ENCODE measurements at regions not wholly inside any gene's neighbourhood (a gene's known extent, or its start where the extent isn't known, plus 50 kb on each side); places are given as distances from the start of the nearest gene placed in this dataset.
A peak's percentile ranks its signal among the peaks of the same experiment; 100 is the strongest.
"Not testable (repeated sequence)": the region's sequence is repeated elsewhere in the genome, so short reads cannot be mapped to it uniquely, and the experiment has no call there.

DNA sequence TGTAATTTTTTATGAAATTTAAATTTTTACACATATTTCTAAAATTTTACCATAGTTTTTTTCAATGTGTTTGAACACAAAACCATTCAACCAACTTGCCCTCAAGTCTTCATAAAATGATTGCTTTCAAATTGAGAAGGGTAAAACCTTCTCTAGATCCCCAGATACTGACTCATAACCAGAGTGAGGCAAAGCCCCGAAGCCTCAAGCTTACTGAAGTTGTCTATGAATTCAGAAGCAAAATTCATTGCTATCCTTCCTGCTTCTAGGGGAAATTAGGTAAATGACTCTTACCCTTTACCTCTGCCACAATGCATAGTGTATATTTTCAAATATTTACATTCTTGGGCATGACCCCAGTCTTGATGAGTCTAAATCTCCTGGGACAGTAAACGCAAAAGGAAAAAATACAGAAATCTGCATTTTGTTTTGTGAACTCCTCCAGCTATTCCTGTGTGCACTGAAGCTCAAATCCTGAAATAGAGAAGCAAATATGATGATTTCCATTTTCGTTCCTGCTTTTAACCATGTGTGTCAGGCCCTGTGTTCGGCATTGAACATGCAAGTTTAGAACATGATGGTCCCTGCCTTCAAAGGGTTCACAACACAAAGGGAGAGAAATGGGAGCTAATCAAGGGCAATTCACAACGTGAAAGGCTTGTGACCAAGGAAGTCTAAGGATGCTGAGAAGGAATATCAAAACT, 246.3 kb downstream of the SUCLG1 start:
- no peak for DNase-seq

DNA sequence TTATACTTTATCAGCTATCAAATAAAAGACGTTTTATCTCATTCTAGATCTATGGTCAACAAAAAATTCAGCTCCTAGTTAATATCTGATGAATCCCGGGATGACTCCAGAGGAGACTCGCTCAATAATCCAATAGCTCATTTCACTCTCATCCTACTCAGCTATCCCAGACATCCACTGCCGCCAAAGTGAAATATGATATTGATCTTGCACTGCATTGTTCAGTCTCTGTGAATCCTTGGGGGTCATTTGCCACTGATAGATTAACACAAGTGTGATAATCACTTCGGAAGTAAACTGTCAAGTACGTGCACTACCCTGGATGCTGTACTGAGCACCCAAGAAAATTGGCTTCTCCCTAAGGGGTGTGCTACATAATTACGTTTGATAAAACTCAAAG, 249.1 kb downstream of the SUCLG1 start:
- DNase-seq, result no peak

DNA sequence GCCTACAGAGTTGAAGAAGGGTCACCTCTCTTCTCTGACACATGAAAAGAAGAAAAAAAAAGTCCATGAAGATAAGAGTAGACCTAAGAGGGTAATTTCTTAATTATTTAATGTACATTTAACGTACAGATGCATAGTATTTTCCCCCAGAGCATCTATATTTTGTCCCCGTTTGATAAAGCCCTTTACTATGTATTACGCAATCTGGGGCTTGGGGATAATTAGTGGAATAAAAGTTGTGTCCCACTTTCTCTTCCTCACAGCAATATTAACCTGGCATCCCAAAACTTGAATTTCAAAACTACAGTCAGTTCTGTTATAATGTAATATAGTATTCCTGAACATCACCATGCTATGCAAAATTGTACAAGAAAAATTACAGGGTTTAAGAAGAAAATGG, 254.1 kb downstream of the SUCLG1 start:
- no peak for DNase-seq

DNA sequence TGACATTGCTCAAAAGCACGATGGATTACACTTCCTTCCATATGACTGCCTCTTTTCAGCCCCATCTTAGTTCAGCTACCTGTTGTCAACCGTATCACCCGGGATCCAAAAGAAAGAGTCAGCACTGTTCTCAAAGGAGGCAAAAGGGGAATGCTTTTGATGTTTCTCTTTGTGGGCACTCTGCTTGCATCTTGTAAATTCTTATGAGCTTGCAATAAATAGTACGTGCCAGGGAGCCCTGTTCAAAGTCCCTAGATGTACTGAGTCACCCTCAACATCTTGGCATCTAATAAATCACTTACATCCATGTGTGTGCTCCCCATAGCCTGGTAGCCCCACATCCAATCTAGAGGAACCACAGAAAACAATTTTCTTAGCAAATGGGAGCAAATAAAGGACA, 256.9 kb downstream of the SUCLG1 start:
- DNase-seq, result no peak

DNA sequence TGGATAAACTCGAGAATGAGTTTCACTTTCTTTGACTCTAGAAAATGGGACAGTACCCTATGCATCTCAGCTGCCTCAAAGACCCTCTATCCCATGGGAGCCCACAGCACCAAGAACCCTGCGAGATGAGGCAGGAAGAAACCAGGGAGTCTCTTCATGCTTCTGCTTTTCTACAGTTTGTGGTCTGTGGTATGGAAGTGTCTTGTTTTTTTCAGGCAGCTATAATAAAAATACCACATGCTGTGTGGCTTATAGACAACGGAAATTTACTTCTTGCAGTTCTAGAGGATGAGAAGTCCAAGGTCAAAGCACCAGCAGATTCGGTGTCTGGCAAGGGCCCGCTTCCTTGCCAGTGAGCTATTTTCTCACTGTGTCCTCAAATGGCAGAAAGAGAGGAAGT, 257.9 kb downstream of the SUCLG1 start:
- no peak for DNase-seq

DNA sequence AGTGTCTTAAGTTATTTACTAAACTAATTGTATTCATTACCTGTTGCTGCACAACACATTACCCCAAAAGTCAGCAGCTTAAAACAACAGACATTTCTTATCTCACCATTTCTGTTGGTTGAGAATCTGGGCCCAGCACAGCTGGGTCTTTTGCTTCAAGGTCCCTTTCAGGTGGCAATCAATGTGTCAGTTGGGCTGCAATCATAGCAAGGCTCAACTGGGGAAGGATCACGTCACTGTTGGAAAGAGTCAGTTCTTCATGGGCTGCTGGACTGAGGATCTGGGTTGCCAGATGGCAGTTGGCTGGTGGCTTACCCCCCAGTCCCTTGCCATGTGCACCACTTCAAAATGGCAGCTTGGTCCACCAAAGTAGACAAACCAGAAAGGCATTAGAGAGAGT, 261.2 kb downstream of the SUCLG1 start:
- DNase-seq, result no peak

DNA sequence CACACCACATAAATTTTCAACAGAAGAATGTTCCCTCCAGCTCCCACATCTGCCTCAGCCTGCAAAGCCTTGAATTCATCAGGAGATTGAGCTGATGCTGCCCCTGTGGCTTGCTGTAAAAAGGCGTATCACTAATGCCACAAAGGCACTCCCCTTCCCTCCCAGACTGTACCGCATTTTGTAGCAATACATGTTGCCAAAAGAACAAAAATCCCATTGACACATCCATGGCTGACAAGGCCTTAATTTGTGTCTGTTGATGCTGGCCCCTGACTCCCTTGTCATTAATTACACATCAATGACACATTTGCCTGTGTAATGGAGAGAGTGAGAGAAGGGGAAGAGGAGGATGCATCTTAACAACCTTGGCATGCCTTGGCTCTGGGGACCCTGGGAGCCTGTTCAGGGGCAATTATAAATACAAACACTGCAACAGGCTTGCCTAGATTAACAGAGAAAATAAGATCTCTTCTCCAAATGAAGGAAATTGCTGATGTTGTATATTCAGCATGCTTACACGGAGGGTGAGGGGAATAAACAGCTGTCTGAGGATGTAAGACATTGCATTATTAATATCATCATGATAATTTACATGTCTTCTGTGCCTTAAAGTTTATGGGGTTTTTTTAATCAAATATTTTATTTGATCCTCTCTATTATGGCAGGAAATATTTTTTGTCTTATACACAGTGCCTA, 264.0 kb downstream of the SUCLG1 start:
- peak in 1 of 3 experiments; percentile 18 for DNase-seq

DNA sequence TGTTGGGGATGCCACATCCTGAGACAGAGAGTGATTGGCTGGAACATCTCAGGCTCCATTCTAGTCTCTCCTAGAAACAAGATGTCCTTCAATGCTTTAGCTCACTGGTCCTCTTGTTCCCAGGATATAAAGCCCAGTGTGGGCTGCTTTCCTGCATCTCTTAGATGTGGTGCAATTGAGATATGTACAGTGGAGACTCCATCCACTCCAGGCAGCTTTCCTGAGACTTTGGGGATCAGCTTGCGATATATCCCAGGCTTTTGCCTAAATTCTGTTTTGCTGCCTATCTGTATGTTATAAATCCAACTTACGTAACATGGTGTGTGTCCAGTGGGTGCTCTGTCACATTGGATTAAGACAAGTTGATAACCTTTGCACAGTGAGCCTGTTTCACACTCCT, 264.9 kb downstream of the SUCLG1 start:
- no peak for DNase-seq

DNA sequence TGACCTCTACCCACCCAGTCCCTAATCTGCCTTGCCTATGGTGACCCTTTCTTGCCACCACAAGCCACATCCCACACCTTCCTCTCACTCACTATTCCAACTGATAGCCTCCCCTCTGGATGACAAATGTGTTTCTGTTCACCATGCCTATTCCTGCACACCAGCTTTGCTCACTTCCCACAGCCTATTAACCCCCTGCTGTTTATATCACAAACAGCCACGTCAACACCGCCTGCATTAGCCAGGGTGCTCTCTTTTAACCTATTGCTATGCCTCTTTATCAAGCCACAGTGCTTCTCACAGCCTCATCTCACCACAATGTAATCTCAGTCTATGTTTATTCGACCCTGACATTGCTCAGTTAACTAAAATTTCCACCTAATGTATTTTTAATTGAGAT, 271.8 kb downstream of the SUCLG1 start:
- peak in 1 of 3 experiments; percentile 1 for DNase-seq

DNA sequence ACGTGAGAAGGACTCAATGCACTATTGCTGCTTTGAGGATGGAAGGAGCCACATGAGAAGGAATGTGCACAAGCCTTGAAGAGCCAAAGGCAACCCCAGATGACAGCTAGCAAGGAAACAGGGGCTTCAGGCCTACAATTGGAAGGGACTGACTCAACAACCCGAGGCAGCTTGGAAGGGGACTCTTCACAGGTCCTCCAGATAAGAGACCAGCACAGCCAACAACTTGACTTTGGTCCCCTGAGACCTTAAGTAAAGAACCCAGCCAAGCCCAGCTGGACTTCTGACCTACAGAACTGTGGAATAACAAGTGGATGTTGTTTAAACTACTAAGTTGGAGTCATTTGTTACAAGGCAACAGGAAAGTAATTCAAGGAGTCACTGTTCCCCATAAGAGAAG, 277.2 kb downstream of the SUCLG1 start:
- no peak for DNase-seq

DNA sequence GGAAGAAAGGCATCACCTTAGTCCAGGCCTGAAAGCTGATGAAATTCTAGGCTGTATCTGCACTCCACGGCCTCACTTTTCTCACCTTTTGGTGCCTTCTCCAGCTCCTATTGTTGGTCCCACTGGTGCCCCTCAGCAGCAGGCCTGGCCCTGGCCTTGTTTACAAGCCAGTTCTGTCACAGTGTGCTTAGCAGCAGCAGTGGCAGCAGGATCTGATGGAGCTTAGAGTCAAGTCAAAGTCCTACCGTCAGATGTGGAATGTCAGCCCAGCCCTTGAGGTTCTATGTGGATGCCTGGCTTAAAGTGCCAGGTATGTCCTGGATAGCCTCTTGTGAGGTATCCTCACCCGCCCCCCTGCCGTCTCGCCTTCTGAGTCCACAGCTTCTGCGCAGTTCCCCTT, 281.3 kb downstream of the SUCLG1 start:
- no peak for DNase-seq

DNA sequence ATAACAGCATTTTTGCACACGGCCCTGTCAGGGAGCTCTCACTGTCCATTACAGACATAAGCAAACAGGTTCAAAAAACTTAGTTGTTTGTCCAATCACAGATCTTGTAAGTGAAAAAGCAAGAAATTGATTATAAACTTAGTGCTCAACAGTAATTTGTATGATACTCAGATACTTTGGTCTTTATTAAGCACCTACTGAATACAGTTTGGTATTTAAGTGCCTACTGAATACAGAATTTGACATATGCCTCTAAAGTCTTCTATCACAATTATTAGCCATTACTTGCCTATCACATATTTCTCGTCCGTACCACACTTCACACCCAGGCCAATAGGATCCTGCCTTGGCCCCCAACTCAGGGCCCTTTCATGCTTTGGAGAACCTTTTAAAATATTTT, 283.1 kb downstream of the SUCLG1 start:
- no peak for DNase-seq

DNA sequence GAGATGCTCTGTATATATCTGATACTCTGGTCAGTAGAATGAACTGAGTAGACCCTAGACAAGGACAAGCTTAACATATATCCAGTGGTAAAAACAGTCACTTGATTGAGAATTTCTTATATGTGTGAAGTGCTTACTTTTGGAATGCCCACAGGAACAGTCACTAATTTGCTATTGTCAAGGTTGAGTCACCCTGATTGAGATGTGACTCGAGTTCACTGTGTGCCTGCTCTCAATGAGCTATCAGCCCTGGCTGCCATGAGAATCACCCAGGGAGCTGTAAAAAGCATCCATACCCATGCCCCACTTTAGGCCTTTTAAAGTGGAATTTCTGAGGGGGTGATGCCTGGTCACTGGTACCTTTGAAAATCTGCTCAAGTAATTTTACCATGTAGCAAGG, 283.7 kb downstream of the SUCLG1 start:
- DNase-seq, result no peak

DNA sequence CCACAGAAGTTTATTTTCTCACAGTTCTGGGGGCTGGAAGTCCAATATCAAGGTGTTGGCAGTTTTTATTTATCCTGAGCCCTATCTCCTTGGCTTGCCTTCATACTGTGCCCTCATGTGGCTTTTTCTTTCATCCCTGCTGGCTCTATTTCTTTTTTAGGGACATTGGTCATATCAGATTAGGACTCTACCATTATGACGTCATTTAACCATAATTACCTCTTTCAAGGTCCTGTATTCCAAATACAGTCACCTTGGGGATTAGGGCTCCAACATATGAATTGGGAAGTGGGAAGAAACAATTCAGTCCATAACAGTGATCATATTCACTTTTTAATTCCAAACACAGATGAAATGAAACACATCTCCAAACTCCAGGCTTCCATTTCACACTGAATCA, 286.0 kb downstream of the SUCLG1 start:
- DNase-seq, result no peak

DNA sequence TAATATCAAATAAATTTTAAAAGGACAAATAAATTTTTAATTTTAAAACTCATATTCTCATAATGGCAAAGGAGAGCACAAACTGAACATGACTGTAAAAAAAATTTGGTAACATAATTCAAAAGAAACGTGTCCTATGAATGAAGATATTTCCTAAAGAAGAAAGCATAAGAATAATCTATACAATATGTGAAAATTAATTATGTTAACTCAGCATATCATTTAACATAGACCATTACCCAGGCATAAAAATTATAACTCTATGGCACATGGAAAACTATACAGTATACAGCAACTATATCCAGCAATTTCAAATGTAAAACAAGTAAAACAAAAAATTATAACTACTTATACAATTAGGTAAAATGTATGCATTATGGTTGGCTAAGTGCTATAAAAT, 288.1 kb downstream of the SUCLG1 start:
- DNase-seq, result no peak

DNA sequence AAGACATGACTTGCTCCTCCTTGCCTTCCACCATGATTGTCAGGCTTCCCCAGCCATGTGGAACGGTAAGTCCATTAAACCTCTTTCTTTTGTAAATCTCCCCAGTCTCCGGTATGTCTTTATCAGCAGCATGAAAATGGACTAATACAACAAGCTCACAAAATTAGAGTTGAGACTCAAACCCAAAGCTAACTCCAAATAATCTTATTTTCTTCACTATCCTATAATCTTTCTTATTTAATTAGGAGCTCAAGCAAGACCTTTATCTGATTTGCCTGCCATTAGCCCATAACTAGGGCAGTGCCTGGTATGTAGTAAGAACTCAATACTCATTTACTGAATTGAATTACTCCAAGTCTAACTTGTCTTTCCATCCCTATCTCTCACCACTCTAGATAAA, 289.2 kb downstream of the SUCLG1 start:
- no peak for DNase-seq

DNA sequence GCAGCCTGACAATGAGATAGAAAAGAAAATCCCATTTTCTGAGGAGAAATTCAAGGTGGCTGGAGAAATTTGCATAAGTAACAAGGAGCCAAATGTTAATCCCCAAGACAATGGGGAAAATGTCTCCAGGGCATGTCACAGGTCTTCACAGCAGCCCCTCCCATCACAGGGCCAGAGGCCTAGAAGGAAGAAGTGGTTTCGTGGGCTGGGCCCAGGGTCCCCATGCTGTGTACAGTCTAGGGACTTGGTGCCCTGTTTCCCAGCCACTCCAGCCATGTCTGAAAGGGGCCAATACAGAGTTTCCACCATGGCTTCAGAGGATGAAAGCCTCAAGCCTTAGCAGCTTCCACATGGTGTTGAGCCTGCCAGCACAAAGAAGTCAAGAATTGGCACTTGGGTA, 290.5 kb downstream of the SUCLG1 start:
- not testable (repeated sequence) for DNase-seq

DNA sequence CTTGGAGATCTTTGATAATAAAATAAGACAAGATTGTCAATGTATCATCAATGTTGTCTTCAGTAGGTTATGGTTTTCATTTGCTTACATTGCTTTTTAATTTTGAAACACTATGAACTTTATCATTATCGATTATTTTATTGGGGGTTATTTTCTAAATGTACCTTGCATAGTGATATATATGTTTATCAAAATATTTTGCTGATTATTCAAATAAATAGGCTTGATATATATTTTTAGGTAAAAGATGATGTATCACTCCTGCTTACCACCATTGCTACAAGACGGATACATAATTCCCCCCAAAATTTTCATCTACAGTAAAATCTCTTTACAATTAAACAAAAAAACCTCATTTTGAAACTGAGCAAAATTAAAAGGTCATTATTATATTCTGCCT, 293.8 kb downstream of the SUCLG1 start:
- no peak for DNase-seq

DNA sequence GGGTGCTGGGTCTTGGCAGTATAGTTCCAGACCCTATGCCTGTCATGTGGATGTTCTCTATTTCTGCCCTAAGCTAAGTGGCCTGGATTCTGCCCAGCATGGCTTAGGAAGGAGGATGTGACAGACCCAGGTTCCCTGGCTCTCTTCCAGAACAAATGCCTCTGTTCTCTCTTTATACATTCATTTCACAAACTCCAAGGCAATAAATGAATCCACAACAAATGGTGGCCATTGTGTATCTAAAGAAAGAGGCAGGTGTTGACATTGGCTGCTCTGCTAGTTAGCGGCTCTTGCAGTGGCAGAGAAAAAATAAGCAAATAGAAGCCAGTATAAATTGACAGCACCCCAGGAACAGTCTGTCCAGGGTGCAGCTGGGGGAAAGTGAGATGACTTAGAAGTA, 298.6 kb downstream of the SUCLG1 start:
- DNase-seq, result peak in 2 of 3 experiments; percentile 25 to 56

DNA sequence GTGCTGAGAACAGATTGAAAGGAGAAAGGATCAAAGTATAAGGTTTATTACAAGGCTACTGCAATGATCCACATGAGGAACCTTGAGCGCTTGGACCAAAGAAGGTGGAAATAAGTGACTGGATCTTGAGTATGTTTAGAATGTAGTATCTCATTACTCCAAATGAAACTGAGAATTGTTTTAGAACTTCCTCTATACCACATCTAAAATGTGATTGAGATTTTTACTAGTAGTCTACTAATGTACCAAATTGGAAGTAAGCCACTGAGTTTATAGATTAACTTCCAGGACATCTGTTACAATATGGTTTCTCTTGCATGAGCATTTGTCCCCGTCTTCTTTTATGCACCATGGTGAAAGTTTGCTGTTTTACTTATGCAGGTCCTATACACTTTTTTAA, 300.5 kb downstream of the SUCLG1 start:
- no peak for DNase-seq

DNA sequence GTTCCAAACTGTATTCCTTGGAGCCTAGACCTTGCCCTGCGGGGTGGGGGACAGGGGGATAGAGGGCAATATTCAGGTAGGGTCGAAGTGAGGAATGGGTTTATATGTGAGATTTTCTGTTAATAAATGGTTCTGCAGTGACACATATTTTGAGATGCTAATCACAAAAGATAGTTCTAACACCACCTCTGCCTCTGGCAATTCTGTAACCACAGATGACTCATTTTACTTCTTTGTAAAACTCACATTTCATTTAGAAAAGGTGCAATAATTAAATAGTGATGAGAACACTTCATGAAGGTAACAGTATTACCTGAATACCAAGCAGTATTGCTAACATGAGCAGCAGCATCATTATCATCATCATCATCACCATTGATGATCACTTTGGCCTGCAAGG, 306.6 kb downstream of the SUCLG1 start:
- no peak for DNase-seq

DNA sequence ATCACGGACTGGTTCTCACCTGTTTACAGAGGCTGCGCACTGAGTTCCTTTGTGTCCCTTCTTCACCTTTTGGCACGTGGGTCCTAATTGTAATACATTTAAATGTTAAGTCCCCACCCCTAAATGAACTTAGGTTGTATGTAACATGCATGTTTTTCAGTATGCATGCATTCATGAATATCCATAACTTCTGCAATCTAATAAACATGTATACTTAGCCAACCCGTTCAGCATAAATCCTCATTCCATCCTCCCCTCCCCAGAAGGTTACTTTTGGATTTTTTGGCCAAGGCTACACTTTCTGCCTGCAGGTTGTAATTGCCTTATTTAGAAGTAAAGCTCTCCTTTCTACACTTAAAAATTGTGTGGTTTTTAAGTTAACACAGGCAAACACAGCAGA, 314.7 kb downstream of the SUCLG1 start:
- DNase-seq, result no peak

DNA sequence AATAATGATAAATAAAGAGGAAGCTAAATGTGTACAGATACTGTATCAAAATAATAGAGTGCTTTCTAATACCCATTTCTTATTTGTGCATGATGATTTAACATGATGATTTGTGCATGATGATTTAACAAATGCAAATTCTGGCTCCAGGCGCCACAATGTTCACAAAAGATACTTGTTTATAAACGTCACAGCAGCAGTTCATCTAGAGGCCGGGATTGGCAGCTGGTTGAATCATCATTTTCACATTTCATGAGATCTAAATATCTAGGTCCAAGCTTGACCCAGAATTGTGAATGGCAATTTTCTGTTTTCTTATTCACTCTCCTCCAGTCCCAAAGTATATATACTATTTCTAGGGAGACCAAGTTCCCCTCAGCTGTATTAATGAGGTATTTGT, 322.0 kb downstream of the SUCLG1 start:
- peak in 1 of 3 experiments; percentile 1 for DNase-seq

DNA sequence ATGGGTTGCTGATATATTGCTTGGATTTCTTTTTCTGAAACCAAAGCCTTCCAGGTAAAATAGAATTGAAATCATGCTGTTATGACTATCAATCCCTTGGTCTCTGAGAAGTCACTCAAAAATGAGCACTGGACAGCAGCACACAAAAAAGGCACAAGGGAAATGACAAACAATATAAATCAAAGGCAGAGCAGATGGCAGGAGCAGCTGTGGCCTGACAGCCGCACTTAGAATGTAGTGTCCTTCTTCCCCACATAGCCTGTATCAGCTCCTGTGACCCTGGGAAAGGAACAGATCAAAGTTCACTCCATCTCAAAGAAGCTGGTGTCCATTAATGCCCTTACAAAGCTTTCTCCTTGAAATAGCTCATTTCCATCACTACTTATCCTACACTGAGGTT, 326.7 kb downstream of the SUCLG1 start:
- DNase-seq, result peak in 1 of 3 experiments; percentile 4

DNA sequence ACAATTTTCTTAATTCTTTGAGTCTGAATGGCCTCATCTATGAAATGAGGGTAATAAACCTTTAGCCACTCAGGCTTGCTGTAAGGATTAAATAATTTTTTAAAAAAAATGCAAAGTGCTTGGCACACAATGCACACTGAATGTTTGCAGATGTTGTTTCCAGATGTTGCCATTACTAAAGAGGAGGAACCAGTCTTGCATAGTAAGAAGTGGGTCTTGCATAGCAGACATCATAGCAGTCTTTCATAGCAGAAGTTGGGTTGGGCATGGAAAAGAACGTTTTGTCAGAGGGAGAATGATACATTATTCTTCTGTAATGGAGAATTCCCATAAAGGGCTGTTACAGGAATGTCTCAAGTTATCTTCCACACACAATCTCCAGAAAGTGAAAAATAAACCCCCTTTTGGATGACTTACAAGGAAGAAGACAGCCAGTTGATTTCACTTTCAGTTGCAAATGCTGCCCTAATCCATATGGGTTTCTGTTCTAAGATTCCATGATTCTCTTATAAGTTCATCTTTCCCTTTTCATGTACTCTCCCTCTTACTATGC, 327.7 kb downstream of the SUCLG1 start:
- no peak for DNase-seq

Data from NCI-H1417 (cell line).